WTC11 (cell line): ENCODE measurements at regions not wholly inside any gene's neighbourhood (a gene's known extent, or its start where the extent isn't known, plus 50 kb on each side); places are given as distances from the start of the nearest gene placed in this dataset.

Source experiments
- ATAC-seq: fragments of 200-7000 bp; cut with Tn5 transposase; 2 replicates; pipeline ENCODE4 v1.10.0; 2021; ENCODE audit warnings: mild to moderate bottlenecking, moderate library complexity
- CTCF ChIA-PET: fragments of 300-600 bp; sonication (Branson Sonifier 250); formaldehyde crosslinking; loops from one replicate; lab custom pipeline; 2021; ENCODE audit warnings: antibody characterized with exemption; lab: Charles Lee
- POLR2A ChIA-PET: fragments of 350-600 bp; sonication (Branson Sonifier 250); formaldehyde crosslinking; loops from one replicate; lab custom pipeline; 2021; ENCODE audit warnings: antibody characterized with exemption; lab: Charles Lee
- DNase-seq: peaks from one replicate; pipeline ENCODE4 v3.0.0; 2021; ENCODE audit warnings: low spot score
- H3K27ac Mint-ChIP-seq: 2 replicates; pipeline ENCODE4 v1.8.0; 2021; ENCODE audit warnings: mixed read lengths
- H3K27me3 Mint-ChIP-seq: 2 replicates; pipeline ENCODE4 v1.8.0; 2021; ENCODE audit warnings: low read depth, mild to moderate bottlenecking, moderate library complexity, mixed read lengths
- H3K36me3 Mint-ChIP-seq: 2 replicates; pipeline ENCODE4 v1.8.0; 2021; ENCODE audit warnings: mixed read lengths
- H3K4me1 Mint-ChIP-seq: 2 replicates; pipeline ENCODE4 v1.8.0; 2022; ENCODE audit warnings: mixed read lengths
- H3K4me3 Mint-ChIP-seq: 2 replicates; pipeline ENCODE4 v1.8.0; 2021; ENCODE audit warnings: mild to moderate bottlenecking, moderate library complexity, mixed read lengths
- H3K9me3 Mint-ChIP-seq: 2 replicates; pipeline ENCODE4 v1.8.0; 2021; ENCODE audit warnings: mixed read lengths
- CBFB ChIP-seq: sonication (generic); formaldehyde crosslinking; IDR thresholded peaks from 2 replicates; pipeline ENCODE4 v1.8.1; 2022; ENCODE audit warnings: mild to moderate bottlenecking, low read depth, missing genetic modification reagents
- ERG ChIP-seq: fragments of 250-450 bp; sonication (Bioruptor Pico); IDR thresholded peaks from 2 replicates; pipeline ENCODE4 v1.8.0; 2021; ENCODE audit warnings: mild to moderate bottlenecking
- ESRRA ChIP-seq: sonication (generic); formaldehyde crosslinking; IDR thresholded peaks from 2 replicates; pipeline ENCODE4 v1.8.1; 2022; ENCODE audit warnings: mild to moderate bottlenecking, missing genetic modification reagents, borderline replicate concordance
- ETV6 ChIP-seq: sonication (generic); formaldehyde crosslinking; IDR thresholded peaks from 2 replicates; pipeline ENCODE4 v1.8.1; 2022; ENCODE audit warnings: mild to moderate bottlenecking, missing genetic modification reagents
- FOXK1 ChIP-seq: sonication (generic); formaldehyde crosslinking; IDR thresholded peaks from 2 replicates; pipeline ENCODE4 v1.8.0; 2022; ENCODE audit warnings: mild to moderate bottlenecking, moderate library complexity, missing genetic modification reagents
- GABPB1 ChIP-seq: sonication (generic); formaldehyde crosslinking; IDR thresholded peaks from 2 replicates; pipeline ENCODE4 v1.8.1; 2023; ENCODE audit warnings: mild to moderate bottlenecking, missing genetic modification reagents
- GTF2I ChIP-seq: fragments of 250-450 bp; sonication (Bioruptor Pico); conservative IDR thresholded peaks from 2 replicates; pipeline ENCODE4 v1.4.0; 2021; ENCODE audit warnings: mild to moderate bottlenecking
- JAZF1 ChIP-seq: fragments of 250-450 bp; sonication (Bioruptor Pico); IDR thresholded peaks from 2 replicates; pipeline ENCODE4 v1.9.0; 2021; ENCODE audit warnings: moderate library complexity, mild to moderate bottlenecking, inconsistent platforms
- MYBL2 ChIP-seq: sonication (generic); formaldehyde crosslinking; IDR thresholded peaks from 2 replicates; pipeline ENCODE4 v1.8.1; 2023; ENCODE audit warnings: mild to moderate bottlenecking, moderate library complexity, missing genetic modification reagents
- NFYB ChIP-seq: sonication (generic); formaldehyde crosslinking; conservative IDR thresholded peaks from 2 replicates; pipeline ENCODE4 v1.8.0; 2022; ENCODE audit warnings: low read depth, missing genetic modification reagents
- NR2C2 ChIP-seq: sonication (generic); formaldehyde crosslinking; IDR thresholded peaks from 2 replicates; pipeline ENCODE4 v1.8.0; 2022; ENCODE audit warnings: mild to moderate bottlenecking, missing genetic modification reagents
- TP53 ChIP-seq: sonication (generic); formaldehyde crosslinking; IDR thresholded peaks from 2 replicates; pipeline ENCODE4 v1.8.1; 2023; ENCODE audit warnings: mild to moderate bottlenecking, missing genetic modification reagents
- ZNF423 ChIP-seq: fragments of 250-450 bp; sonication (Bioruptor Pico); IDR thresholded peaks from 2 replicates; pipeline ENCODE4 v2.1.2; 2022; ENCODE audit warnings: mild to moderate bottlenecking, moderate library complexity
- TF ChIP-seq, protein P1 (sequence below): fragments of 250-450 bp; sonication (Bioruptor Pico); IDR thresholded peaks from 2 replicates; pipeline ENCODE4 v1.9.0; 2021; ENCODE audit warnings: moderate library complexity, mild to moderate bottlenecking, inconsistent platforms, borderline replicate concordance
- TF ChIP-seq, protein P2 (sequence below): fragments of 250-450 bp; sonication (Bioruptor Pico); IDR thresholded peaks from 2 replicates; pipeline ENCODE4 v1.9.0; 2021; ENCODE audit warnings: mild to moderate bottlenecking, borderline replicate concordance
- TF ChIP-seq, protein P3 (sequence below): sonication (generic); formaldehyde crosslinking; IDR thresholded peaks from 2 replicates; pipeline ENCODE4 v1.8.1; 2023; ENCODE audit warnings: mild to moderate bottlenecking, missing genetic modification reagents, moderate library complexity
- TF ChIP-seq, protein P4 (sequence below): sonication (generic); formaldehyde crosslinking; IDR thresholded peaks from 2 replicates; pipeline ENCODE4 v1.8.1; 2023; ENCODE audit warnings: mild to moderate bottlenecking, missing genetic modification reagents, moderate library complexity
- TF ChIP-seq, protein P5 (sequence below): sonication (generic); formaldehyde crosslinking; IDR thresholded peaks from 2 replicates; pipeline ENCODE4 v1.8.0; 2022; ENCODE audit warnings: mild to moderate bottlenecking, missing genetic modification reagents
- TF ChIP-seq, protein P6 (sequence below): sonication (generic); formaldehyde crosslinking; IDR thresholded peaks from 2 replicates; pipeline ENCODE4 v1.8.1; 2023; ENCODE audit warnings: mild to moderate bottlenecking, missing genetic modification reagents
- TF ChIP-seq, protein P7 (sequence below): sonication (generic); formaldehyde crosslinking; IDR thresholded peaks from 2 replicates; pipeline ENCODE4 v1.8.1; 2022; ENCODE audit warnings: mild to moderate bottlenecking, moderate library complexity, missing genetic modification reagents
- TF ChIP-seq, protein P8 (sequence below): sonication (generic); formaldehyde crosslinking; IDR thresholded peaks from 2 replicates; pipeline ENCODE4 v1.8.0; 2022; ENCODE audit warnings: mild to moderate bottlenecking, missing genetic modification reagents

DNA sequence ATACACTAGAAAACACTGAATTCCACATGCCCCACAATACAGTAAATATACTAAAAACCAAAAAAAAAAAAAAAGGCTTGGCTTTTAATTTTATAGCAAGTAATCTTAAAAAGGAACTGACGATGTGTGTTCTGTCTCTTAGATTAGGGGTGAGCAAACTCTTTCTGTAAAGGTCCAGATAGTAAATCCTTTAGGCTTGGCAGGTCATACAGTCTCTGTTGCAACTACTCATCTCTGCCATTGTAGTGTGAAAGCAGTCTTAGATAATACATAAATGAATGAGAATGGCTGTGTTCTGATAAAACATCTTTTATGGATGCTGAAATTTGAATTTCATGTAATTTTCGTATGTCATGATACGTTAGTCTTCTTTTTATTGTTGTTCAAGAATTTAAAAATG lies 150.2 kb downstream of the SLC30A10 start (continued):
- no peak for TF ChIP-seq ERG
- TF ChIP-seq, protein P1, sequence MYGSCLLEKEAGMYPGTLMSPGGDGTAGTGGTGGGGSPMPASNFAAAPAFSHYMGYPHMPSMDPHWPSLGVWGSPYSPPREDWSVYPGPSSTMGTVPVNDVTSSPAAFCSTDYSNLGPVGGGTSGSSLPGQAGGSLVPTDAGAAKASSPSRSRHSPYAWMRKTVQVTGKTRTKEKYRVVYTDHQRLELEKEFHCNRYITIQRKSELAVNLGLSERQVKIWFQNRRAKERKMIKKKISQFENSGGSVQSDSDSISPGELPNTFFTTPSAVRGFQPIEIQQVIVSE = no peak
- no peak for TF ChIP-seq GTF2I
- no peak for TF ChIP-seq CBFB (CRISPR knock-in tag)
- no peak for TF ChIP-seq NFYB
- TF ChIP-seq MYBL2 = no peak

DNA sequence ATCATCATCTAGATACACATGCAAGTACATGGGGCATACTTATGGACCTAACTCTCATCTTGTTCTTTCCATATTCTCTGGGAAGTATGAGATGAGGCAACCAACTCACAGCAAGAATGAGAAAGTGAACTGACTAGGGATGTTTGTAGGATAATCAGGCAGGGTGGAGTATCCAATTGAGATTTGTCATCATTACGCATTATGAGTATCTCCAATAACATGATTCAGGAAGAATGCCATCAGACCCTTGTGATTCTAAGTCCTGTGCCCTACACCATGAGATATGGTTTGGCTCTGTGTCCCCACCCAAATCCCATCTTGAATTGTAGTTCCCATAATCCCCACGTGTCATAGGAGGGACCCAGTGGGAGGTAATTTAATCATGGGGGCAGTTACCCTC lies 154.0 kb downstream of the SLC30A10 start:
- no peak overlapping the region for H3K4me3 Mint-ChIP-seq
- DNase-seq (no peak), ATAC-seq (no peak)
- no peaks in the 10 kb centered on the region for H3K36me3 Mint-ChIP-seq
- no peaks in the 10 kb centered on the region for H3K4me1 Mint-ChIP-seq
- peaks cover 10% of the 10 kb centered on the region for H3K9me3 Mint-ChIP-seq
- ChIA-PET CTCF (no interaction called here), POLR2A (no interaction called here)
- H3K27ac Mint-ChIP-seq = no peak overlapping the region
- no peaks in the 10 kb centered on the region for H3K27me3 Mint-ChIP-seq
- TF ChIP-seq, protein P2, sequence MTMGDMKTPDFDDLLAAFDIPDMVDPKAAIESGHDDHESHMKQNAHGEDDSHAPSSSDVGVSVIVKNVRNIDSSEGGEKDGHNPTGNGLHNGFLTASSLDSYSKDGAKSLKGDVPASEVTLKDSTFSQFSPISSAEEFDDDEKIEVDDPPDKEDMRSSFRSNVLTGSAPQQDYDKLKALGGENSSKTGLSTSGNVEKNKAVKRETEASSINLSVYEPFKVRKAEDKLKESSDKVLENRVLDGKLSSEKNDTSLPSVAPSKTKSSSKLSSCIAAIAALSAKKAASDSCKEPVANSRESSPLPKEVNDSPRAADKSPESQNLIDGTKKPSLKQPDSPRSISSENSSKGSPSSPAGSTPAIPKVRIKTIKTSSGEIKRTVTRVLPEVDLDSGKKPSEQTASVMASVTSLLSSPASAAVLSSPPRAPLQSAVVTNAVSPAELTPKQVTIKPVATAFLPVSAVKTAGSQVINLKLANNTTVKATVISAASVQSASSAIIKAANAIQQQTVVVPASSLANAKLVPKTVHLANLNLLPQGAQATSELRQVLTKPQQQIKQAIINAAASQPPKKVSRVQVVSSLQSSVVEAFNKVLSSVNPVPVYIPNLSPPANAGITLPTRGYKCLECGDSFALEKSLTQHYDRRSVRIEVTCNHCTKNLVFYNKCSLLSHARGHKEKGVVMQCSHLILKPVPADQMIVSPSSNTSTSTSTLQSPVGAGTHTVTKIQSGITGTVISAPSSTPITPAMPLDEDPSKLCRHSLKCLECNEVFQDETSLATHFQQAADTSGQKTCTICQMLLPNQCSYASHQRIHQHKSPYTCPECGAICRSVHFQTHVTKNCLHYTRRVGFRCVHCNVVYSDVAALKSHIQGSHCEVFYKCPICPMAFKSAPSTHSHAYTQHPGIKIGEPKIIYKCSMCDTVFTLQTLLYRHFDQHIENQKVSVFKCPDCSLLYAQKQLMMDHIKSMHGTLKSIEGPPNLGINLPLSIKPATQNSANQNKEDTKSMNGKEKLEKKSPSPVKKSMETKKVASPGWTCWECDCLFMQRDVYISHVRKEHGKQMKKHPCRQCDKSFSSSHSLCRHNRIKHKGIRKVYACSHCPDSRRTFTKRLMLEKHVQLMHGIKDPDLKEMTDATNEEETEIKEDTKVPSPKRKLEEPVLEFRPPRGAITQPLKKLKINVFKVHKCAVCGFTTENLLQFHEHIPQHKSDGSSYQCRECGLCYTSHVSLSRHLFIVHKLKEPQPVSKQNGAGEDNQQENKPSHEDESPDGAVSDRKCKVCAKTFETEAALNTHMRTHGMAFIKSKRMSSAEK = no peak
- TF ChIP-seq ERG = no peak
- TF ChIP-seq, protein P3, sequence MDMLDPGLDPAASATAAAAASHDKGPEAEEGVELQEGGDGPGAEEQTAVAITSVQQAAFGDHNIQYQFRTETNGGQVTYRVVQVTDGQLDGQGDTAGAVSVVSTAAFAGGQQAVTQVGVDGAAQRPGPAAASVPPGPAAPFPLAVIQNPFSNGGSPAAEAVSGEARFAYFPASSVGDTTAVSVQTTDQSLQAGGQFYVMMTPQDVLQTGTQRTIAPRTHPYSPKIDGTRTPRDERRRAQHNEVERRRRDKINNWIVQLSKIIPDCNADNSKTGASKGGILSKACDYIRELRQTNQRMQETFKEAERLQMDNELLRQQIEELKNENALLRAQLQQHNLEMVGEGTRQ (CRISPR knock-in tag) = no peak
- TF ChIP-seq, protein P4, sequence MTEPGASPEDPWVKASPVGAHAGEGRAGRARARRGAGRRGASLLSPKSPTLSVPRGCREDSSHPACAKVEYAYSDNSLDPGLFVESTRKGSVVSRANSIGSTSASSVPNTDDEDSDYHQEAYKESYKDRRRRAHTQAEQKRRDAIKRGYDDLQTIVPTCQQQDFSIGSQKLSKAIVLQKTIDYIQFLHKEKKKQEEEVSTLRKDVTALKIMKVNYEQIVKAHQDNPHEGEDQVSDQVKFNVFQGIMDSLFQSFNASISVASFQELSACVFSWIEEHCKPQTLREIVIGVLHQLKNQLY = no peak
- TF ChIP-seq, protein P5, sequence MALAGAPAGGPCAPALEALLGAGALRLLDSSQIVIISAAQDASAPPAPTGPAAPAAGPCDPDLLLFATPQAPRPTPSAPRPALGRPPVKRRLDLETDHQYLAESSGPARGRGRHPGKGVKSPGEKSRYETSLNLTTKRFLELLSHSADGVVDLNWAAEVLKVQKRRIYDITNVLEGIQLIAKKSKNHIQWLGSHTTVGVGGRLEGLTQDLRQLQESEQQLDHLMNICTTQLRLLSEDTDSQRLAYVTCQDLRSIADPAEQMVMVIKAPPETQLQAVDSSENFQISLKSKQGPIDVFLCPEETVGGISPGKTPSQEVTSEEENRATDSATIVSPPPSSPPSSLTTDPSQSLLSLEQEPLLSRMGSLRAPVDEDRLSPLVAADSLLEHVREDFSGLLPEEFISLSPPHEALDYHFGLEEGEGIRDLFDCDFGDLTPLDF (CRISPR knock-in tag) = no peak
- TF ChIP-seq, protein P6, sequence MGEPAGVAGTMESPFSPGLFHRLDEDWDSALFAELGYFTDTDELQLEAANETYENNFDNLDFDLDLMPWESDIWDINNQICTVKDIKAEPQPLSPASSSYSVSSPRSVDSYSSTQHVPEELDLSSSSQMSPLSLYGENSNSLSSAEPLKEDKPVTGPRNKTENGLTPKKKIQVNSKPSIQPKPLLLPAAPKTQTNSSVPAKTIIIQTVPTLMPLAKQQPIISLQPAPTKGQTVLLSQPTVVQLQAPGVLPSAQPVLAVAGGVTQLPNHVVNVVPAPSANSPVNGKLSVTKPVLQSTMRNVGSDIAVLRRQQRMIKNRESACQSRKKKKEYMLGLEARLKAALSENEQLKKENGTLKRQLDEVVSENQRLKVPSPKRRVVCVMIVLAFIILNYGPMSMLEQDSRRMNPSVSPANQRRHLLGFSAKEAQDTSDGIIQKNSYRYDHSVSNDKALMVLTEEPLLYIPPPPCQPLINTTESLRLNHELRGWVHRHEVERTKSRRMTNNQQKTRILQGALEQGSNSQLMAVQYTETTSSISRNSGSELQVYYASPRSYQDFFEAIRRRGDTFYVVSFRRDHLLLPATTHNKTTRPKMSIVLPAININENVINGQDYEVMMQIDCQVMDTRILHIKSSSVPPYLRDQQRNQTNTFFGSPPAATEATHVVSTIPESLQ = no peak
- TF ChIP-seq ETV6 (CRISPR knock-in tag) = no peak
- TF ChIP-seq JAZF1 (CRISPR knock-in tag) = no peak
- TF ChIP-seq, protein P7, sequence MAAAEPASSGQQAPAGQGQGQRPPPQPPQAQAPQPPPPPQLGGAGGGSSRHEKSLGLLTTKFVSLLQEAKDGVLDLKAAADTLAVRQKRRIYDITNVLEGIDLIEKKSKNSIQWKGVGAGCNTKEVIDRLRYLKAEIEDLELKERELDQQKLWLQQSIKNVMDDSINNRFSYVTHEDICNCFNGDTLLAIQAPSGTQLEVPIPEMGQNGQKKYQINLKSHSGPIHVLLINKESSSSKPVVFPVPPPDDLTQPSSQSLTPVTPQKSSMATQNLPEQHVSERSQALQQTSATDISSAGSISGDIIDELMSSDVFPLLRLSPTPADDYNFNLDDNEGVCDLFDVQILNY (CRISPR knock-in tag) = no peak
- no peak for TF ChIP-seq NR2C2 (CRISPR knock-in tag)
- TF ChIP-seq ZNF423 = no peak
- TF ChIP-seq ESRRA (CRISPR knock-in tag) = no peak
- TF ChIP-seq, protein P8, sequence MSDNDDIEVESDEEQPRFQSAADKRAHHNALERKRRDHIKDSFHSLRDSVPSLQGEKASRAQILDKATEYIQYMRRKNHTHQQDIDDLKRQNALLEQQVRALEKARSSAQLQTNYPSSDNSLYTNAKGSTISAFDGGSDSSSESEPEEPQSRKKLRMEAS (CRISPR knock-in tag) = no peak
- TF ChIP-seq GABPB1 (CRISPR knock-in tag) = no peak
- no peak for TF ChIP-seq TP53 (CRISPR knock-in tag)
- TF ChIP-seq FOXK1 = no peak
